ENCODE measurements at regions not wholly inside any gene's neighbourhood (a gene's known extent, or its start where the extent isn't known, plus 50 kb on each side); places are given as distances from the start of the nearest gene placed in this dataset.

DNA sequence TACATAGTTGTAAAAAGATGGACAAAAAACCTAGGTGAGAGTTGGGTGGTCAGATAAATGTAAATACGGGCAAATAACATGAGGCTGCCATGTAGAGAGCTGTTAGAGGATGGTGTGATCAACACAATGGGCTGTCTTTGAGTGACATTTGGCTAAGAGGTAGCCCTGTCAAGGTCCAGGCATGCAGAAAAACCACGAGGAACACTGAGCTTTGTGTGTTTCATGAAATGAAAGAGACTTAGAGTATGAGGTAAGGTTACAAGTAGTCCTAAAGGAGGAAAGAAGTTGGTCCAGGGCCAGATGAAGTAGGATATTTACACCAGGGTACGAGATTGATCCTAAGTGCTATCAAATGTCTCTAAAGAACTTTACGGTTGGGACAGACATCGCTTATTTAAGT is 160.9 kb downstream of the RDH14 start:
- no peak for TF ChIP-seq CTCF (conservative IDR thresholded peaks at IDR 0.05 in 1 of 2, IDR thresholded peaks at IDR 0.05 in 1 of 2; ENCODE audit: low read depth in 1 of 2, low read length in 2 of 2)
- TF ChIP-seq EZH2 (IDR thresholded peaks at IDR 0.05; ENCODE audit: low read length, missing control alignments): no peak

Data from fibroblast of lung (primary cell).